Endothelial cell of umbilical vein (primary cell): ENCODE measurements at regions not wholly inside any gene's neighbourhood (a gene's known extent, or its start where the extent isn't known, plus 50 kb on each side); places are given as distances from the start of the nearest gene placed in this dataset.

Source experiments
- BruUV-seq: library from RNA; stranded (reverse); fragments of 400-500 nt; replicated peaks from 2 replicates; lab custom pipeline; 2021; lab: Mats Ljungman, UMichigan
- CTCF ChIA-PET: fragments of 300-600, 350-600 bp; sonication (Branson Sonifier 250); formaldehyde crosslinking; loops from one replicate; lab custom pipeline; 2021; ENCODE audit warnings: antibody characterized with exemption, inconsistent platforms; lab: Charles Lee
- POLR2A ChIA-PET: fragments of 300-600, 350-600 bp; sonication (Branson Sonifier 250); formaldehyde crosslinking; loops from one replicate; lab custom pipeline; 2021; ENCODE audit warnings: antibody characterized with exemption, inconsistent platforms; lab: Charles Lee
- DNase-seq: peaks from one replicate; pipeline ENCODE4 v3.0.0-alpha.2; 2011; ENCODE audit warnings: low read depth, low spot score
- FAIRE-seq: peaks from 2 replicates; lab custom pipeline; 2011; peaks lifted over from hg19 to GRCh38; lab: Jason Lieb, UNC
- H2AFZ ChIP-seq: 2 replicates; pipeline ENCODE4 v1.6.0; 2012; ENCODE audit warnings: low read depth, low read length, control low read depth, inconsistent platforms
- H3K27ac ChIP-seq: 2 replicates; pipeline ENCODE4 v1.5.1; 2011; ENCODE audit warnings: low read depth, mild to moderate bottlenecking, control low read depth, low read length, moderate library complexity; ENCODE audit not compliant: insufficient read depth
- H3K27me3 ChIP-seq, 2 experiments: 2 replicates each; pipeline versions ENCODE4 v1.6.0 to v1.6.1; 2011; ENCODE audit warnings: low read length in 2 of 2, mixed read lengths in 1 of 2; ENCODE audit not compliant: control insufficient read depth in 2 of 2, insufficient read depth in 2 of 2
- H3K36me3 ChIP-seq, 2 experiments: 2 replicates in 1 of 2; 3 replicates in 1 of 2; pipeline ENCODE4 v1.5.1; 2011; ENCODE audit warnings: low read length in 2 of 2, mild to moderate bottlenecking in 1 of 2, moderate library complexity in 1 of 2; ENCODE audit not compliant: control insufficient read depth in 2 of 2, insufficient read depth in 2 of 2; ENCODE audit errors: extremely low read depth in 1 of 2
- H3K4me1 ChIP-seq: 3 replicates; pipeline ENCODE4 v1.5.1; 2011; ENCODE audit warnings: mild to moderate bottlenecking, low read length; ENCODE audit not compliant: control insufficient read depth, insufficient read depth; ENCODE audit errors: extremely low read depth
- H3K4me2 ChIP-seq: 2 replicates; pipeline ENCODE4 v1.6.1; 2011; ENCODE audit warnings: low read length, control low read depth, mixed read lengths; ENCODE audit not compliant: insufficient read depth
- H3K4me3 ChIP-seq, 3 experiments: fragments of 200-600 bp in 1 of 3; sonication (generic), shearing (Covaris generic) in 1 of 3; replicated peaks in 1 of 3; 2 replicates each; pipeline ENCODE4 v1.5.1; 2011 to 2016; ENCODE audit warnings: control low read depth in 3 of 3, low read length in 3 of 3, mild to moderate bottlenecking in 2 of 3, inconsistent platforms in 1 of 3, low read depth in 1 of 3, moderate library complexity in 1 of 3; ENCODE audit not compliant: insufficient read depth in 1 of 3
- H3K79me2 ChIP-seq: 2 replicates; pipeline ENCODE4 v1.6.0; 2012; ENCODE audit warnings: low read length, inconsistent platforms; ENCODE audit not compliant: control insufficient read depth, insufficient read depth
- H3K9ac ChIP-seq: replicated peaks from 2 replicates; pipeline ENCODE3; 2011; ENCODE audit warnings: low read length, control low read depth; ENCODE audit not compliant: insufficient read depth; ENCODE audit errors: extremely low read depth
- H3K9me1 ChIP-seq: replicated peaks from 3 replicates; pipeline ENCODE4 v1.6.0; 2011; ENCODE audit warnings: mild to moderate bottlenecking, low read length; ENCODE audit not compliant: control insufficient read depth, insufficient read depth; ENCODE audit errors: extremely low read depth
- H3K9me3 ChIP-seq: replicated peaks from 2 replicates; pipeline ENCODE4 v1.5.1; 2012; ENCODE audit warnings: low read length, inconsistent platforms; ENCODE audit not compliant: control insufficient read depth, insufficient read depth
- H4K20me1 ChIP-seq: replicated peaks from 2 replicates; pipeline ENCODE3; 2011; ENCODE audit warnings: mild to moderate bottlenecking, low read length; ENCODE audit not compliant: control insufficient read depth, insufficient read depth; ENCODE audit errors: extremely low read depth
- CTCF ChIP-seq, 2 donors: IDR thresholded peaks; 1 replicate in 1 of 2; 2 replicates in 1 of 2; pipeline ENCODE4 v1.5.1; 2011; ENCODE audit warnings: low read length in 2 of 2, mild to moderate bottlenecking in 2 of 2, moderate library complexity in 2 of 2, control low read depth in 1 of 2, inconsistent platforms in 1 of 2, low read depth in 1 of 2; ENCODE audit not compliant: insufficient read depth in 1 of 2; ENCODE audit errors: extremely low read depth in 1 of 2
- EZH2 ChIP-seq: IDR thresholded peaks from 2 replicates; pipeline ENCODE4 v1.6.1; 2012; ENCODE audit warnings: borderline replicate concordance, low read depth, mild to moderate bottlenecking, moderate library complexity, low read length, inconsistent platforms; ENCODE audit not compliant: severe bottlenecking
- FOS ChIP-seq: IDR thresholded peaks from 2 replicates; pipeline ENCODE4 v1.6.1; 2011; ENCODE audit warnings: mild to moderate bottlenecking, low read length, moderate library complexity, borderline replicate concordance; ENCODE audit not compliant: insufficient read depth
- GATA2 ChIP-seq: IDR thresholded peaks from 2 replicates; pipeline ENCODE4 v1.7.0; 2011; ENCODE audit warnings: low read depth, mild to moderate bottlenecking, moderate library complexity, mixed read lengths, low read length; ENCODE audit not compliant: insufficient read length, insufficient read depth
- JUN ChIP-seq: IDR thresholded peaks from 2 replicates; pipeline ENCODE4 v1.6.1; 2011; ENCODE audit warnings: borderline replicate concordance, low read depth; ENCODE audit not compliant: insufficient read length, insufficient read depth
- MYC ChIP-seq: IDR thresholded peaks from one replicate; pipeline ENCODE4 v1.6.1; 2011; ENCODE audit warnings: mild to moderate bottlenecking, low read depth, low read length
- POLR2A ChIP-seq: IDR thresholded peaks from 2 replicates; pipeline ENCODE4 v1.6.1; 2012; ENCODE audit warnings: low read depth, mild to moderate bottlenecking, control low read depth, low read length
- POLR2AphosphoS5 ChIP-seq: IDR thresholded peaks from 2 replicates; pipeline ENCODE4 v1.6.1; 2012; ENCODE audit warnings: low read depth, mild to moderate bottlenecking, control low read depth, low read length, moderate library complexity; ENCODE audit not compliant: insufficient read depth
- dilution Hi-C: fragments of 300-500 bp; cut with MboI; formaldehyde crosslinking; loops from one replicate; pipeline ENCODE4 v1.15.0; 2019; ENCODE audit warnings: low sequenced_read_pairs; ENCODE audit not compliant: extremely low pct_ligation_motif_present
- intact Hi-C: fragments of 100-400 bp; cut with micrococcal nuclease; formaldehyde crosslinking; loops from one replicate; pipeline ENCODE4 v1.10.0; 2022
- TF ChIP-seq, protein P1 (sequence below): IDR thresholded peaks from 2 replicates; pipeline ENCODE4 v1.6.1; 2011; ENCODE audit not compliant: insufficient read depth, insufficient read length

- Histone ChIP-seq H3K36me3 (no peaks in the 10 kb centered on the region), H3K4me2 (no peak overlapping the region), H3K27me3 (no peaks in the 10 kb centered on the region), H3K9ac (no peak overlapping the region), H3K79me2 (no peaks in the 10 kb centered on the region), H3K9me3 (no peaks in the 10 kb centered on the region), H3K4me1 (no peaks in the 10 kb centered on the region), H3K4me3 (no peak overlapping the region), H3K27ac (no peak overlapping the region), H2AFZ (no peak overlapping the region), H4K20me1 (no peaks in the 10 kb centered on the region), H3K9me1 (no peaks in the 10 kb centered on the region)
- FAIRE-seq = no peak
- BruUV-seq = no TSS peak
- ChIA-PET POLR2A (no interaction called here), CTCF (no interaction called here)
- intact Hi-C loops = no loop called here
- DNase-seq = no peak
- TF ChIP-seq GATA2 (no peak), MYC (no peak), POLR2A (no peak), FOS (no peak), EZH2 (no peak), JUN (no peak), CTCF (IDR thresholded peaks at IDR 0.05; ENCODE audit: extremely low read depth in 1 of 2, insufficient read depth in 1 of 2, low read depth in 1 of 2, low read length in 2 of 2) (no peak), POLR2AphosphoS5 (no peak)
- TF ChIP-seq, protein P1, sequence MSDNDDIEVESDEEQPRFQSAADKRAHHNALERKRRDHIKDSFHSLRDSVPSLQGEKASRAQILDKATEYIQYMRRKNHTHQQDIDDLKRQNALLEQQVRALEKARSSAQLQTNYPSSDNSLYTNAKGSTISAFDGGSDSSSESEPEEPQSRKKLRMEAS = no peak
- dilution Hi-C loops = no loop called here
Observed at GRCh38 chr18:43420091-43420490, 142.8 kb upstream of the SYT4 start.
